HEK293T (cell line): ENCODE measurements at regions not wholly inside any gene's neighbourhood (a gene's known extent, or its start where the extent isn't known, plus 50 kb on each side); places are given as distances from the start of the nearest gene placed in this dataset.

ENCODE experiments used
- FOXA1 ChIP-seq: fragments of 450-650 bp; IDR thresholded peaks from 2 replicates; pipeline ENCODE4 v1.6.1; 2016; ENCODE audit warnings: mild to moderate bottlenecking
- FOXM1 ChIP-seq: fragments of 450-650 bp; IDR thresholded peaks from 2 replicates; pipeline ENCODE4 v1.6.1; 2017; ENCODE audit warnings: mild to moderate bottlenecking, borderline replicate concordance
- HDGF ChIP-seq: fragments of 450-650 bp; IDR thresholded peaks from 2 replicates; pipeline ENCODE4 v1.6.1; 2017; ENCODE audit warnings: antibody characterized with exemption, borderline replicate concordance
- L3MBTL2 ChIP-seq: fragments of 450-650 bp; conservative IDR thresholded peaks from 2 replicates; pipeline ENCODE4 v1.6.1; 2016; ENCODE audit warnings: mild to moderate bottlenecking
- LEF1 ChIP-seq: fragments of 450-650 bp; IDR thresholded peaks from 2 replicates; pipeline ENCODE4 v1.6.1; 2017; ENCODE audit warnings: mild to moderate bottlenecking, borderline replicate concordance
- SP1 ChIP-seq: fragments of 450-650 bp; IDR thresholded peaks from 2 replicates; pipeline ENCODE4 v1.6.1; 2017
- SUZ12 ChIP-seq: fragments of 450-650 bp; IDR thresholded peaks from 2 replicates; pipeline ENCODE4 v1.6.1; 2016; ENCODE audit warnings: mild to moderate bottlenecking
- TARDBP ChIP-seq: fragments of 450-650 bp; IDR thresholded peaks from 2 replicates; pipeline ENCODE4 v1.6.1; 2016
- ZNF384 ChIP-seq: fragments of 450-650 bp; IDR thresholded peaks from 2 replicates; pipeline ENCODE4 v1.6.1; 2016
- TF ChIP-seq, protein P1 (sequence below): fragments of 450-650 bp; IDR thresholded peaks from 2 replicates; pipeline ENCODE4 v1.6.1; 2016

DNA sequence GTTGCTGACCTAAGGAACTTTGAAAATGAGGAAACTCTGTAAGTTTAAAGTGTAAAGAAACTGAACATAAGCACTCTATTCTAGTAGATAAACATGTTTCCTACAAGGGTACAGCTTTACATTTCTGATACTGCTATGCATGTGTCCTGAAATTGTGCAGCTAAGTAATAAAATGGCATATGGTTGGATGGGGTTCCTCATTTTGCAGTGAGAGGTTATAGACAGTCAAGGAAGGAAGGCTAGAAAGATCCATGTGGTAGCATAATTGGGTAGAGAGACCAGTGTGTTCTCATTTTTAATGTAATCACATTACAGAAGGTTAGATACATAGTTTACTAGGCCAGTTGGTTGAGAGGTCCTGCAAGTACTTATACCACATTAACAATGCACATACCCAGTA is 477.0 kb downstream of the TMEM121 start:
- TF ChIP-seq L3MBTL2, result no peak
- TF ChIP-seq ZNF384, result no peak
- TF ChIP-seq SUZ12, result no peak
- TF ChIP-seq HDGF, result no peak
- TF ChIP-seq, protein P1, sequence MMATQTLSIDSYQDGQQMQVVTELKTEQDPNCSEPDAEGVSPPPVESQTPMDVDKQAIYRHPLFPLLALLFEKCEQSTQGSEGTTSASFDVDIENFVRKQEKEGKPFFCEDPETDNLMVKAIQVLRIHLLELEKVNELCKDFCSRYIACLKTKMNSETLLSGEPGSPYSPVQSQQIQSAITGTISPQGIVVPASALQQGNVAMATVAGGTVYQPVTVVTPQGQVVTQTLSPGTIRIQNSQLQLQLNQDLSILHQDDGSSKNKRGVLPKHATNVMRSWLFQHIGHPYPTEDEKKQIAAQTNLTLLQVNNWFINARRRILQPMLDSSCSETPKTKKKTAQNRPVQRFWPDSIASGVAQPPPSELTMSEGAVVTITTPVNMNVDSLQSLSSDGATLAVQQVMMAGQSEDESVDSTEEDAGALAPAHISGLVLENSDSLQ, result no peak
- no peak for TF ChIP-seq FOXA1
- no peak for TF ChIP-seq LEF1
- no peak for TF ChIP-seq SP1
- TF ChIP-seq TARDBP, result no peak
- no peak for TF ChIP-seq FOXM1
